Breast epithelium (tissue), 3 donors: ENCODE measurements at regions not wholly inside any gene's neighbourhood (a gene's known extent, or its start where the extent isn't known, plus 50 kb on each side); places are given as distances from the start of the nearest gene placed in this dataset.

Experiments
- CTCF ChIP-seq, 3 donors: fragments of 450-650 bp; IDR thresholded peaks; one replicate each; pipeline ENCODE4 v1.5.1; 2016 to 2017; ENCODE audit warnings: antibody characterized with exemption in 3 of 3, mild to moderate bottlenecking in 3 of 3, moderate library complexity in 3 of 3
- POLR2A ChIP-seq: fragments of 450-650 bp; IDR thresholded peaks from one replicate; pipeline ENCODE4 v1.6.1; 2016; ENCODE audit warnings: antibody characterized with exemption, mild to moderate bottlenecking, moderate library complexity

GRCh38 chr7:115110523-115110922 lies 188.6 kb downstream of the MDFIC start:
- TF ChIP-seq POLR2A (no peak), CTCF (IDR thresholded peaks at IDR 0.05) (no peak)
